ENCODE measurements at regions not wholly inside any gene's neighbourhood (a gene's known extent, or its start where the extent isn't known, plus 50 kb on each side); places are given as distances from the start of the nearest gene placed in this dataset.

DNA sequence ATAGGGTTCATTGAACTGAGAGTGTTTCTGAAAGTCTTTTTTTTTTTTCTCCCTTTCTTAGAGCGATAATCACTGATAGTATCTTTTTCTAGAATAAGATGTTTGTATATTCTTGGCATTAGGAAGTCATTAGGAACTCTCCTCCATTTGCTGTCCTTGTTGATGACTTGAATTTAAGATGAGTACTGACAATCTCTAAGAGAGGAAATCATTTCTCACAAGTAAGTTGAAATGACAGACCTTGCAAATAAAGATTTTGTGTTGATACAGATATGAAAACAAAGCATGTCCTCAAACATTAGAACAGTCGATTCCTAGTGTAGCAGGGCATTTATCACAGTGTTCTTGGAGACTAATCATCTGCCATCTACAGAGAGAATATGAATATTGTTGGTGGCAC, 458.4 kb upstream of the SYT1 start:
- TF ChIP-seq CTCF (IDR thresholded peaks at IDR 0.05 in 8 of 11, conservative IDR thresholded peaks at IDR 0.05 in 3 of 11) (no peak), POLR2AphosphoS5 (IDR thresholded peaks at IDR 0.05) (no peak), POLR2A (IDR thresholded peaks at IDR 0.05) (no peak)

All from spleen (tissue), 7 donors.